Muscle of arm (tissue), 1 donor: ENCODE measurements at regions not wholly inside any gene's neighbourhood (a gene's known extent, or its start where the extent isn't known, plus 50 kb on each side); places are given as distances from the start of the nearest gene placed in this dataset.

Experiments
- DNase-seq: peaks from one replicate; pipeline ENCODE4 v3.0.0-alpha.2; 2013

GRCh38 chr17:77419095-77419494 lies 278.3 kb downstream of the SEC14L1 start:
- DNase-seq: no peak

- no peak for DNase-seq
Observed at GRCh38 chr17:77419547-77420094, 278.9 kb downstream of the SEC14L1 start.

- no peak for DNase-seq
Observed at GRCh38 chr17:77420095-77420803, 279.5 kb downstream of the SEC14L1 start.

GRCh38 chr17:77420804-77421629 lies 280.2 kb downstream of the SEC14L1 start:
- peak; percentile 77 for DNase-seq

GRCh38 chr17:77421630-77421972 lies 280.8 kb downstream of the SEC14L1 start:
- no peak for DNase-seq

- no peak for DNase-seq
Observed at GRCh38 chr17:77422104-77422747, 281.5 kb downstream of the SEC14L1 start.

GRCh38 chr17:77422748-77423113 lies 282.0 kb downstream of the SEC14L1 start:
- no peak for DNase-seq

GRCh38 chr17:77423589-77424451 lies 283.1 kb downstream of the SEC14L1 start:
- peak; percentile 95 for DNase-seq

- peak; percentile 92 for DNase-seq
Observed at GRCh38 chr17:77424585-77425344, 284.0 kb downstream of the SEC14L1 start.

- no peak for DNase-seq
Observed at GRCh38 chr17:77425348-77425747, 284.6 kb downstream of the SEC14L1 start.

GRCh38 chr17:77425791-77426641 lies 285.2 kb downstream of the SEC14L1 start:
- no peak for DNase-seq

GRCh38 chr17:77426676-77427386 lies 286.1 kb downstream of the SEC14L1 start:
- no peak for DNase-seq

GRCh38 chr17:77427391-77427991 lies 286.7 kb downstream of the SEC14L1 start:
- no peak for DNase-seq

GRCh38 chr17:77428020-77428748 lies 287.4 kb downstream of the SEC14L1 start:
- DNase-seq: no peak

GRCh38 chr17:77428749-77429368 lies 288.1 kb downstream of the SEC14L1 start:
- DNase-seq: no peak

GRCh38 chr17:77429369-77429968 lies 288.7 kb downstream of the SEC14L1 start:
- no peak for DNase-seq
